ENCODE measurements at regions not wholly inside any gene's neighbourhood (a gene's known extent, or its start where the extent isn't known, plus 50 kb on each side); places are given as distances from the start of the nearest gene placed in this dataset.

- H3K27ac ChIP-seq: no peak overlapping the region
- TF ChIP-seq POLR2A (IDR thresholded peaks at IDR 0.05): no peak
- TF ChIP-seq CTCF (IDR thresholded peaks at IDR 0.05): no peak
- no peaks in the 10 kb centered on the region for H3K36me3 ChIP-seq
- DNase-seq: no peak
- no peaks in the 10 kb centered on the region for H3K27me3 ChIP-seq
- peak in 1 of 4 donors; percentile 55 for ATAC-seq
- no peaks in the 10 kb centered on the region for H3K4me1 ChIP-seq
- intact Hi-C loops (cut with DNase I): no loop called here
- 32% methylated on average over 2 of the region's 2 CpGs for WGBS (ENCODE audit: insufficient coverage, low coverage, low lambda C conversion rate, missing lambda C conversion rate)
- H3K4me3 ChIP-seq: no peak overlapping the region
- no peaks in the 10 kb centered on the region for H3K9me3 ChIP-seq
Observed at GRCh38 chr6:22926790-22927354, 357.5 kb downstream of the HDGFL1 start.

- DNase-seq (no peak), ATAC-seq (no peak)
- no peak for TF ChIP-seq CTCF (IDR thresholded peaks at IDR 0.05)
- TF ChIP-seq POLR2A (IDR thresholded peaks at IDR 0.05): no peak
- Histone ChIP-seq H3K4me3 (no peak overlapping the region), H3K27me3 (no peaks in the 10 kb centered on the region), H3K9me3 (no peaks in the 10 kb centered on the region), H3K27ac (no peak overlapping the region), H3K36me3 (no peaks in the 10 kb centered on the region), H3K4me1 (no peaks in the 10 kb centered on the region)
- WGBS (ENCODE audit: insufficient coverage, low coverage, low lambda C conversion rate, missing lambda C conversion rate): 48% methylated on average over 2 of the region's 2 CpGs
- intact Hi-C loops (cut with DNase I): no loop called here
Observed at GRCh38 chr6:22928775-22929174, 359.4 kb downstream of the HDGFL1 start.

GRCh38 chr6:22929311-22929985 is 360.1 kb downstream of the HDGFL1 start:
- H3K27me3 ChIP-seq: no peaks in the 10 kb centered on the region
- H3K4me1 ChIP-seq: no peaks in the 10 kb centered on the region
- TF ChIP-seq CTCF (IDR thresholded peaks at IDR 0.05) (no peak), POLR2A (IDR thresholded peaks at IDR 0.05) (no peak)
- WGBS (ENCODE audit: insufficient coverage, low coverage, low lambda C conversion rate, missing lambda C conversion rate): 39% methylated on average over 4 of the region's 4 CpGs
- ATAC-seq: no peak
- no peak for DNase-seq
- no peak overlapping the region for H3K27ac ChIP-seq
- H3K4me3 ChIP-seq: no peak overlapping the region
- H3K9me3 ChIP-seq: no peaks in the 10 kb centered on the region
- no peaks in the 10 kb centered on the region for H3K36me3 ChIP-seq
- intact Hi-C loops (cut with DNase I): no loop called here

- Histone ChIP-seq H3K9me3 (no peaks in the 10 kb centered on the region), H3K4me1 (no peaks in the 10 kb centered on the region), H3K4me3 (no peak overlapping the region), H3K36me3 (no peaks in the 10 kb centered on the region), H3K27me3 (no peaks in the 10 kb centered on the region), H3K27ac (no peak overlapping the region)
- intact Hi-C loops (cut with DNase I): no loop called here
- ATAC-seq (no peak), DNase-seq (no peak)
- TF ChIP-seq POLR2A (IDR thresholded peaks at IDR 0.05): no peak
- TF ChIP-seq CTCF (IDR thresholded peaks at IDR 0.05): no peak
- WGBS (ENCODE audit: insufficient coverage, low coverage, low lambda C conversion rate, missing lambda C conversion rate): 29% methylated on average over 6 of the region's 6 CpGs
Observed at GRCh38 chr6:22940581-22941290, 371.4 kb downstream of the HDGFL1 start.

All from right lobe of liver (tissue), 6 donors.